NCI-H526 (cell line): ENCODE measurements at regions not wholly inside any gene's neighbourhood (a gene's known extent, or its start where the extent isn't known, plus 50 kb on each side); places are given as distances from the start of the nearest gene placed in this dataset.
"Not testable (repeated sequence)": the region's sequence is repeated elsewhere in the genome, so short reads cannot be mapped to it uniquely, and the experiment has no call there.

Experiments
- DNase-seq, 2 experiments: peaks; one replicate each; lab custom pipeline; 2025; lab: John Stamatoyannopoulos, UW

DNA sequence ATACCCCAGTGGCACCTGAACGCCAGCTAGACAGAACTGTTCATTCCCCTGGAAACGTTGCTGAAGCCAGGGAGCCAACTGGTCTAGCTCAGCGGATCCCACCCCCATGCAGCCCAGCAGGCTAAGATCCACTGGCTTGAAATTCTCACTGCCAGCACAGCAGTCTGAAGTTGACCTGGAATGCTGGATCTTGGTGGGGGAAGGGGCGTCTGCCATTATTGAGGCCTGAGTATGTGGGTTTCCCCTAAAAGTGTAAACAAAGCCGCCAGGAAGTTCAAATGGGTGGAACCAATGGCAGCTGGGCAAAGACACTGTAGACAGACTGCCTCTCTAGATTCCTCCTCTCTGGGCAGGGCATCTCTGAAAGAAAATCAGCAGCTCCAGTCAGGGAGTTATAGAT lies 213.0 kb downstream of the NKX6-1 start:
- DNase-seq = no peak

DNA sequence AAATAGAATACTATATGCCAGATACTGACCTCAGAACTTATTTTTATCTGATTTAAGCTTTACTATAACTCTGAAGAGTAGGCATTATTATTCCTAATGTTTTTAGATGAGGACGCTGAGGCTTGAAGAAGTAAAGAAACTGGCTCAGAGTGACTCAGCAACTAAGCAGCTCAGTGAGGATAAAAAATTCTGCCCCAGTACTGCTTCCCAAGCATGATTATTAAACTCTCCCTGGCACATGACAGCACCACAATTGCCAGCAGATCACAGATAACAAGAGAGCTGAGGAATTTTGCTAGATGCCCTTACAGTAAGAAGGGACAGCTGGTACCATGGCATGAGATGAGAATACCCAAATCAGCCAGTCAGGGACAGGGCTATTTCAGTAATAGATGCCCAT lies 219.4 kb downstream of the NKX6-1 start:
- no peak for DNase-seq

DNA sequence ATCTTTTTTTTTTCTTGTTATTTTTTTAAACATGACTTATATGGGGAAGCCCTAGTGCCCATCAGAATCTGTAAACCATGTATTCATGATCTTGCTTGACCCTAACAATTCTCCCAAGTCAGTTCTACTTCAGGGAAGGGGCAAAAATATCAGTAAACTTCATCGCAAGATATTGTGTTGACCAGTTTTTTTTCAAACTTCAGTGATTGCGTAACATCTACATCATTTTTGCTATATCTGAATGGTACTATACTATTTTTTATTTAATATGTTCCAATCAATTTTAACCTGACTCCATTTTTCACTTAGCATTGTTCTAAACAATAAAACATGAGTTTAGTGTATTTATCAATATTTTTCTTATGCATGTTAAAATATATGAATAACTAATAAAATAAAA lies 221.2 kb downstream of the NKX6-1 start:
- DNase-seq = no peak

DNA sequence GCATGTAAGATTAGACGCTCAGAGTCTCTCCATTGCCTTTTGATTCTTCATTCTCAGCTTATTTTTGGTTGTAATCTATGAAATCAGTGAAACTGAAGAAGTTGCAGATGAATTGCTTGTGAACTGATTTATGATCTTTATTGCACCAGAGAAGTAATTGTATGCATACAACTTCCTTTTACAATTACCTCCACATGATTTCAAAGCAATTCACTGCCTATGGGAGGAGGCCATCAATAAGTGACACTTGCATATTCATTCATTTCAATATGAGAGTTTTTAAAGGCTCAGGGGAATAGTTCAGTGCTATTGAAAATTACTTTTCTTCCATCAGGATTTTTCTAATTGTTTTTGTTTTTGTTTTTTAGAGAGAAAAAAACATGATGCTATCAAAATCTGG lies 222.3 kb downstream of the NKX6-1 start:
- DNase-seq = no peak

DNA sequence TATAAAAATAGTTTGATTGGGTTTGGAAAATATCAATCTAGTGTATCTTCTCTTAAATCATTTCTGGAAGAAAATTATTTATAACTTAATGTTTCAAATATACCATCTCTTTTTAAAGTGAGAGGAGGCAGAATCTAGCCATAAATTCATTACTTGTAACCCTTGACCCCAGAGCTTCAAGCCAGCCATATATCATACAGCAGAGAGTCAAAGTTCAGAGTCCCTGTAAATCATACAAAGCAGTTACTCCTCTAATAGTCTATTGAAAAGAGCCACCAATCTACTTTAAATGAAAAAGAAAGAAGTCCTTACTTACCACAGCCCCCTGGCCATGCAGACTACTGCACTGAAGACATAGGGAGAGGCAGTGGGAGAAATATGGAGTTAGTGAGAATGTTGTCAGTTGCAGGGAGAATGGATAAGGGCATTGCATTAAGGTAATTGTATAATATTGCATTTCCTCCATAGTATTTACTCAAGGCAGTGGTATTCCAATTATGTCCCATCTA lies 229.5 kb downstream of the NKX6-1 start:
- DNase-seq = no peak

DNA sequence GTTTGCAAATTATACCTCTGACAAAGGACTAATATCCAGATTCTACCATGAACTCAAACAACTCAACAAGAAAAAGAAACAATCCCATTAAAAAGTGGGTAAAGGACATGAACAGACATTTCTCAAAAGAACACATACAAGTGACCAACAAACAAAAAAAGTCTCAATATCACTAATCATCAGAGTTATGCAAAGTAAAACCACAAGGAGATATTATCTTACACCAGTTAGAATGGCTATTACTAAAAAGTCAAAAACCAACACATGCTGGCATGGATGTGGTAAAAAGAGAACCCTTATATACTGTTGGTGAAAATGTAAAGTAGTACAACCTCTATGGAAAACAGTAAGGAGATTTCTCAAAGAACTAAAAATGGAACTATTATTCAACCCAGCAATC lies 234.4 kb downstream of the NKX6-1 start:
- peak; percentile 0 to 1 for DNase-seq

DNA sequence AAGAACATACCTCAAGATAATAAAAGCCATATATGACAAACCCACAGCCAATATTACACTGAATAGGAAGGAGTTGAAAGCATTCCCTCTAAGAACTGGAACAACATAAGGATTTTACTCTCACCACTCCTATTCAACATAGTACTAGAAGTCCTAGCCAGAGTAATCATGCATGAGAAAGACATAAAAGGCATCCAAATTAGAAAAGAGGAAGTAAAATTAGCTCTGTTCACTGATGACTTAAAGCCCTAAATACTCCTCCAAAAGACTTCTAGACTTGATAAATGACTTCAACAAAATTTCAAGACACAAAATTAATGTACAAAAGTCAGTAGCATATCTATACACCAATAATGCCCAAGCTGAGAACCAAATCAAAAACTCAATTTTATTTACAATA lies 235.7 kb downstream of the NKX6-1 start:
- DNase-seq = no peak

DNA sequence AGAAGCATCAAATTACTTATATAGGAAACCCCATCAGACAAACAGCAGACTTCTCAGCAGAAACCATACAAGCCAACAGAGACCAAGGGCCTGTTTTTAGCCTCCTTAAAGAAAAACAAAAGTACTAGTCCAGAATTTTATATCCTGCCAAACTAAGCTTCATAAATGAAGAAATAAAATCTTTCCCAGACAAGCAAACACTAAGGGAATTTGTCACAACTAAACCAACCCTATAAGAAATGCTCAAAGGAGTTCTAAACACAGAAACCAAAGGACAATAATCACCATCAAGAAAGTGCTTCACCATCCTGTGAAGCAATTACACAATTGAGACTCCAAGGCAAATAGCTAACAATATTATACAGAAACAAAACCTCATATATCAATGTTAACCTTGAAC lies 238.6 kb downstream of the NKX6-1 start:
- DNase-seq = no peak

DNA sequence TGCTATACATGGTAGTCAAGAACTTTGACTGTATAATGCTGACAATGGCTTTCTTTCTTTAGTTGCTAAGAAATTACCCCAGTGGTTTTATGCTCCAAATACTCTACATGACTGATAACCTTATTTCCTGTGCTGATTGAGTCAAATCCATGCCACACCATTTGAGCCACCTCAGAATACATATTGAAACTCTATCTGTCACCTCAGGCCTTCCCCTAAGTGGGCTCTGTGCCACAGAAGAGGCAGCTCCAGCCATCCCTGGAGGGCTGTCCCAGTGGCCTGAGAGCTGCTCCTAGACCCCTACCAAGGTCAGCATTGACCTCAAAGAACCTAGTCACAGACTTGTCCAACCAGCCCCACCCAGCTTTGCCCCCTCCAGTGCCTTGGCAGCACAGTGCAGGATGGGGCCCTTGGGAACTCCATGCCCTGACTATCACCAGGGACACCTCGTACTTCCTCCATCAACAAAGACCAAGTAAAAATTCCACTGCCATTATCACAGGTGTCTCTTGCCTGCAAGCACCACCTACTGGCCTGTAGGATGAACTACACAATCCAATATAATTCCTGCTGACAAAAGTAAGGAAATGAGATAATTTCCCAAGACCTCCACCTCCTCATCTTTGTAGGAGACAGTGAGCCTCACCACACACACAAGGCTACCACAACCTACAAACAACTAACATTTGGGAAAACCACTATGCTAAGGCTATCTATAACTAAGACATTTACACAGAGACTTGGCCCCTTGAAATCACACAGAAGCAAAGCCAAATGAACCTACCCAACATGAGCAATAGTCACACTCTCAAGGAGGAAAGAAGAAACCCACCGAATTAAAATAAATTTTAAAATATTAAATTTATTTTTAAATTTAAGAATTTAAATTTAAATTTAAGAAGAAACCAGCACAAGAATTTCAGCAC lies 239.9 kb downstream of the NKX6-1 start:
- DNase-seq = peak in 1 of 2 experiments; percentile 7

DNA sequence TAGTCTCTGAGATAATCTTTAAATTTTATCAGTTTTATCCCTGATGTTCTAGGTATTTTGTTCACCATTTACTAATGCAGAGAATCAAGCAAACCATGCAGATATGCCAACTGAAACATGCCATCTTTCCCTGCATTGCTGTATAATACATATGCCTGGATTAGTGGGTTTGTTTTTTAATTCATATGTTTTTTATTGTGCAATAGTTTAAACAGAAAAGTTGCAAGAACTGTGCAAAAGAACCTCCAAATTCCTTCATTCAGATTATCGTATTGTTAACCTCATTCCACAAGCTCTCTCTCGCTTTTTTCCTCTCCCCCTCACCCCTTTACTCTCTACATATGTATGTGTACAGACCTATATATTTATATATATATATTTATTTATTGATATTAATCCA lies 244.6 kb downstream of the NKX6-1 start:
- DNase-seq = no peak

DNA sequence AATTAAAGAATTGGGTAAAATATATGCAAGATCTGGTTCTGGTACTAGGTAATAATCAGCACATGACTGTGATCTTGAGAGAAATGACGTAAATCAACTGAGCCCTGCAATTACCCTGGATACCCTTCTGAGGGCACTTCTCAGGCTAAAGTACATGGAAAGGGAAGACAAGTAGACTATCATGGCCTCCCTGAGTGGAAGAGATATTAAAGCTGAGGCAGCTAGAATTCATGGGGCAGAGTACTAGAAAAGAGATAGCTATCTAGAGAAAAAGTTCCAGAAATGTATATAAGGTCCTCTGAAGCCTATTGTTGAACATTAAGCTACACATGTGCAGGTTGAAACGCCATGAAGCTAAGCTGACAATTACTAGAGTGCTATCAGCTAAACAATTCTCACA lies 249.6 kb downstream of the NKX6-1 start:
- no peak for DNase-seq

DNA sequence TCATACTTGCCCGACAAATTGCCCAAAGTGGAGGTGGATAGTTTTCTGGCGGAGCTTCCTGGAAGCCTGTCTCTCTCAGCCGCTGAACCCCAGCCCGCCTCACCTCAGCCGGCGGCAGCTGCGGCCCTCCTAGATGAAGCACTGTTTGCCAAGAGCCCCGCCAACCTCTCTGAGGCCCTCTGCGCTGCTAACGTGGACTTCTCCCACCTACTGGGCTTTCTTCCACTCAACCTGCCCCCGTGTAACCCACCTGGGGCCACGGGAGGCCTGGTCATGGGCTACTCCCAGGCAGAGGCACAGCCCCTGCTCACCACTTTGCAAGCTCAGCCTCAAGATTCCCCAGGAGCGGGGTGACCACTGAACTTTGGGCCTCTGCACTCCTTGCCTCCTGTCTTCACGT lies 254.1 kb downstream of the NKX6-1 start:
- not testable (repeated sequence) for DNase-seq

DNA sequence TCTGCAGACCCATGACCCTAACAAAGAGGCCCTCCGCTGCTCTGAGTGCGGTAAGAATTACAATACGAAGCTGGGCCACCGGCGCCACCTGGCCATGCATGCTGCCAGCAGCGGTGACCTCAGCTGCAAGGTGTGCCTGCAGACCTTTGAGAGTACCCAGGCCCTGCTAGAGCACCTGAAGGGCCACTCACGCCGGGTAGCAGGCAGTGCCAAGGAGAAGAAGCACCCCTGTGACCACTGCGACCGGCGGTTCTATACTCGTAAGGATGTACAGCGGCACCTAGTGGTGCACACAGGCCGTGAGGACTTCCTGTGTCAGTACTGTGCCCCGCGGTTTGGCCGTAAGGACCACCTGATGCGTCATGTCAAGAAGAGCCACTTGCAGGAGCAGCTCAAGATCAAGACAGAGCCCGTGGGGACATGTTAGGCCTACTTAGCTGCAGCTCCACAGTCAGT lies 254.7 kb downstream of the NKX6-1 start:
- not testable (repeated sequence) for DNase-seq

DNA sequence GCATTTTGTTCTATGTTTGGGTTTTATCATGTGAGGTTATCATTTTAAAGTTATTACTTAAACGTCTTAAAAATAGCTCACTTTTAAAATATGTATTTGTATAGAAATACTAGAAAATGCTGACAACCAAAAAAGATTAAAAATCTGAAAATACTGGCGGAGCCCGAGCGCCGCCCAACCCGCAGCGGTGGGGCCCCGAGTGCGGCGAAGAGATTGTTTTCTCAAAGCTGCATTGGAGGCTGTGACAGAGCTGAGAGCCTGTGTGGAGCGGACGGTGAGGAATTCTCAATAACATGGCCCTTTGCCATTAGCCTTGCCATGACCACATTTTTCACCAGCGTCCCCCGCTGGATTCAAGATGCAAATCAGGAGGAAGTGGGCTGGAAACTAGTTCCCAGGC lies 255.4 kb downstream of the NKX6-1 start:
- no peak for DNase-seq

DNA sequence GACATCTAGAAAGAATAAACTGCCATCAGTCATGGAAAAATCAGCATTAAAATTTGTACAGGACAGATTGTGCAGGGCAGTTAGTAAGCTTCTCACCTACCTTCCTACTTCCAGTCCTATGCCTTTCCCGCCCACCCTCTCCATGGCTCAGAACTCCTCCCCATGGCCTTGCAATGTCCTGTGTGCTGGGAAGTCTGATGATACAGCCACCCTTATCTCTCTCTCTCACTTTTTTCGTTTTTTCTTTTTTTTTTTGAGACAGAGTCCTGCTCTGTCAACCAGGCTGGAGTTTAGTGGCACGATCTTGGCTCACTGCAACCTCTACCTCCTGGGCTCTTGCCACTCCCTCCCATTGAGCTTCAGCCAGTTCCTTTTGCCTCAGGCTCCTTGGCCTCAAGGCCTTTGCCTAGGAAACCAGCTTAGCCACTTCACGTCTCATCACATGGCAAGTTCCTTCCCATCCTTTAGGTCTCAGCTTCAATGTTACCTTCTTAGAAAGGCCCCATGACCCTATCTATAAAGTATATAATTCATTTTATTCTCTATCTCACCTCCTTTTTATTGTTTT lies 259.7 kb downstream of the NKX6-1 start:
- no peak for DNase-seq

DNA sequence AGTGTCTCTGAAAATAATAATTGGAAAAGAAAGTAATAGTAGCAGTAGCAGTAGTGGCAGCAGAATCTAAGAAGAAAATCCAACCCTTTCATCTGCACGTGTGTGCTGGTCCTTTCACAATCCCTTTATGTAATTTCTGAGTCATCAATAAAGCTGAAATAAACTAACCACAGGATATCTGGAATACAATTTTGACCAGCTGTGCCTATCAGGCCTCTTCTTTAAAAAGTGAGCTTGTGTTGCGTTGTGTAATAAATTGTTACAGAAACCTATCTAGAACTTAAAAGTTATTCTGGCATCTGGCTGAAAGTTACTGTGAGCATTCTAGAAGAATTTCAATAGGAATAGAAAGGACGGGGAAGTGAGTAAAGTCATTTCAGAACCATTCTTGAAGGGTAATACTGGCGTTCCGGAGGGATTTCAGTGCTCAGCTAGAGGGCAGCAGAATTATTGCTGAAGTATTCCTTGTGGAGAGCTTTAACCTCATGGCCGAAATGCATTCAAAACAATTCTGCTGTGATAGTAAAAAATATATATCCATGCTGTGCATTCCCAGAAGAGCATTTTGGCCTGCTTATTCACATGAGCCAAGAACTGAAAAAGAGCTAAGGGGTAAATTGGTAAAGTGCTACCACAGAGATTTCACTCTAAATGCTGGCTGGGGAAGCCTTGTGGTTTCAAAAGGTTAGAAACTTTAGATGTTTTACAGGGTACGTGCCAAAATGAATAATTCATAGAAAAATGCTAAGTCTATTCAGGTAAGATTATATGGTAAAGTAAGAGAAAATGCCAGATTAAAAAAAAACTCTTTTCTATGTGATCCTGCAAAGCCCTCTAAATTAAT lies 260.6 kb downstream of the NKX6-1 start:
- DNase-seq = no peak

DNA sequence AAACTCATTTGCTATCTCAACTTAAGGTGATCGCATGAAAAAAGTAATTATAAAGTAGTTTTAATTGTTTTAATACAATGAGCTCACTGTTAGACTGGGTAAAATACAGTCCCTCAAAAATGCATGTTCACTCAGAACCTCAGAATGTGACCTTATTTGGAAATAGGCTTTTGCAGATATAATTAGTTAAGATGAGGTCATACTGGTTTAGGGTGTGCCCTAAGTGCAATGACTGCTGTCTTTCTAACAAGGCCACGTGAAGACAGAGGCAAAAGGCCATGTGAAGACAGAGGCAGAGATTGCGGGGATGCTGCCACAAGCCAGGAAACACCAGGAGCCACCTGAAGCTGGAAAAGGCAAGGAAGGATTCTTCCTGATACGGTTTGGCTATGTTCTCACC lies 262.1 kb downstream of the NKX6-1 start:
- no peak for DNase-seq

DNA sequence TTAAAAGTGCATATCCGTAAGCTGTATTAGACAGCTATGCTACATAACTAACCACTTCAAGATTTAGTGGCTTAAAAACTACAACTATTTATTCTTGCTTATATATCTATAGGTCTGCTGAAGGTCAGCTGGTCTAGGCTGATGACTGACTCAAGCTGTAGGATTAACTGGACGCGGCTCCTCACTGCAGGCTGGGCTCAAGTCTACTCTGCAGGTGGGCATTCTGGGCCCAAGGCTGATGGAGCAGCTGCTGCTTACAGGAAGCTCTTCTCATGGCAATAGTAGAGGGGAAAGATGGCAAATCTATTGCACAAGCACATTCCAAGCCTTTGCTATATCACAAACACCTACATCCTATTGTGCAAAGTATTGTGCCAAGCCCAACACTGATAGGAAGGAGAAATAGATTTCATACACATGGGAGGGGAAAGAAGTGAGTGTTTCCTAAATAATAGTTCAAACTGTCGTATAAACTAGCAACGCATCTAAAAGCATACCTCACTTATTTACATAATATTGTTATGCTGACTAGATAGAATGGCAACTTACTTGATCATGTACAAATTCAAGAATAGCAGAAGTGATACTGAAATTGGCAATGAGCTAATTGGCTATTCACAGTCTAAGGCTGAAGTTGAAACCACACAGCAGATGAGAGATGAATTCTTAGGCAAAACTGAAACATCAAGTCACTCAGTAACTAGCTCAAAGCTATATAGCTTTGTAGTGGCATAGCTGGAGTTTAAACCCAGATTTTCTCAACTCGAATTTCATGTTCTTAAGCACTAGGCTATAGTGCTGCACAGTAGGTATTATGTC lies 263.8 kb downstream of the NKX6-1 start:
- DNase-seq = no peak

DNA sequence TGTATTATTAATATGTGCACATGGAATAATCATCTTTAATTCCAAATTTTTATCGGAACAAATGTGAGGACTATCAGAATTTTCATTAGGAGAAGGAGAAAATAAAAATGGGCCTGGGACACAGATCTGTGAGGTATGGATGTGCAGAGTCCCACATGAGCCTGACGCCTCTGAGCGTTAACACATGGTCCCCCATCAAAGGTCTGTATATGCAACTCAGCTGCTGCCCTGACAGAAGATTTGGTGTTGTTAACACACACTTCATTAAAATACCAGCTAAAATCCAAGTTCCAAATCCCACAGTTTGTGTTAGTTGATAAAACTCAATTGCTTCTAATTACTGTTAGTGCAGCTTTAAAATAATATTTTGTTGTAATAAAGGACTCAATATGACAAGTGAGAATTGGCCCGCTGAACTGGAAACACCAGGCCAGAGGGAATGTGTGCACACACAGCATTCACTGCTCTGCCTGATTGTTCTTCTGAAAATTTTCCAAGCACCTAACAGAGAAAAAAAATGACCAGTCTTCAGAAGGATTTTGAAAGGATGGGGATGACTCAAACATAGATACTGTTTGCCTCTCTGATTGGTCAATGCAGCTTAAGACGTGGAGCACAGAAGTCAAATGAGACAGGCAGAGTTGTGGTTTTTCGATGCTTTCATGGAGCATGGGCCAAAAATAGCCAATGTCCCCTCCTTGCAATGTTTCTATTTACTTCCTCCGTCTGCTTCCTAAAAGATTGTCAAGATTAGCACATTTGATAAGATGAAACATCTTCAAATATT lies 266.6 kb downstream of the NKX6-1 start:
- no peak for DNase-seq

DNA sequence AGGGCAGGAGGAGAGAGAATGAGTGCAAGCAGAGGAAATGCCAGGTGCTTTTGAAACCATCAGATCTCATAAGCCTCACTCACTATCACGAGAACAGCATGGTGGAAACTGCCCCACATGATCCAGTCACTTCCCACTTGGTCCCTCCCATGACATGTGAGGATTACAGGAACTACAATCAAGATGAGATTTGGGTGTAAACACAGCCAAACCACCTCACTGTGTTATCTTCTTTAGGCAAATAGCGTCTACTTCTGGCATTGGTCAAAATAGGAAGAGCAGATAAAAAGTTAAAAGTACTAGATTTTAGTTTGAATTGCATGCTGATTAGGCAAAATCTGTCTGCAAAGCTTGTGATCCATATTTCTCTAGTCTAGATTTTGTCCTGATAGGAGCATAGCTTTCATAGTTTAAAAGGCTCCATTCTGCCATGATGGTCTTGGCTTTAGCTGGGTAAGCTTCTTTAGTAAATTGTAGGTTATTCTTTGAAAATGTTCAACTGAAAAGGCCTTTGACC lies 267.5 kb downstream of the NKX6-1 start:
- no peak for DNase-seq

DNA sequence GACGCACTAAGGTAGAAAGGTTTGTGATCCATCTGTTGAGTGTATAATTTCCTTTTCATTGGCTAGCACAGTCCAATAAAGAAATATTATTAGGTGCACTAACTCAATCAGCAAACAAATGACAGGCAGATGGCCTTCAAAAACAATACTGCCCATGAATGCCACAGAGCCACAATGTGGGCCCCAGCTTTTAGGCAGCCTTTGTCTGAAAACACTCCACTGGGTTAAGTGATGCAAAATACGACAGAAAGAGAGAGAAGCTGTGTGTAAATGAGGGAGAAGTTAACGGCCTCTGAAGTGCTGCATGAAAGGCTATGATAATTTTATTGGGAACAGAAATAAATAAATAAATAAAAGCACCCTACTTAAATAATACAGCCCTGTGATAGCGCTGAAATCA lies 274.6 kb downstream of the NKX6-1 start:
- no peak for DNase-seq
